Stimulated activated naive CD4-positive, alpha-beta T cell (primary cell): ENCODE measurements at regions not wholly inside any gene's neighbourhood (a gene's known extent, or its start where the extent isn't known, plus 50 kb on each side); places are given as distances from the start of the nearest gene placed in this dataset.
"Not testable (repeated sequence)": the region's sequence is repeated elsewhere in the genome, so short reads cannot be mapped to it uniquely, and the experiment has no call there.

Experiments used
- DNase-seq, 6 experiments: peaks; one replicate each; lab custom pipeline; 2025; lab: John Stamatoyannopoulos, UW

DNA sequence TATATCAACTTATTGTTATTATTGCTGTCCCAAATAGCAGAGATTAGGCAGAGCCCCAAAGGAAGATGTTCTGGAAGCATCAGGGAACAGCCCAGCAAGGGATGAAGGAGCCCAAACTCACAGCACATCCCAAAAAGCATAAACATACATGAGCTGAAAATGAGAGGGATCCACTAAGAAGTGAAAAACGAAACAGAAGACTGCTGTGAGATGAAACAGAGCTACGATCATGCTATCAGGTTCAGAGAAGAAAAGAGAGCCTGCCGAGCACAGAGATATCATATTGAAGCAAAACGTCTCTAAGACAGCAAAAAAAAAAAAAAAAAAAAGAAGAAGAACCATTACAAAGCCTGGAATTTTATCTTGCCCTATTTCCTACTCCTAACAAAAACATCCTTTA lies 127.3 kb downstream of the ZNF608 start:
- no peak for DNase-seq

DNA sequence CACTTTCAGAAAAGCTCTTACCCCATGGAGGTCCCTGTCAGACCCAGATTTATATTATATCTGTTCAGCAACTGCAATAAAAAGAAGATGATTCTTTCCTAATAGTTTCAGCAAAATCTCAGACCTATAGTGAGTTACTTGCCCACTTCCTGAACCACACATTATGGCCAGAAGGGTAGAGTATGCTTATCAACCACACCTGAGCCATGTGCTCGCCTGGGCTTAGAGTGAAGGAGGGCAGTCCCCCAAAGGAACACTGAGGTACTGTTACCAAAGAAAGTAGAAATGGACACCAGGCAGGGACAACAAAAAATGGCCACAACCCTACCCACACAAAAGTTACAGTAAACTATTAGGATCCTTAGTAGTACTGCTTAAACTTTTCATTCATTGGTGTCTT lies 128.7 kb downstream of the ZNF608 start:
- no peak for DNase-seq

DNA sequence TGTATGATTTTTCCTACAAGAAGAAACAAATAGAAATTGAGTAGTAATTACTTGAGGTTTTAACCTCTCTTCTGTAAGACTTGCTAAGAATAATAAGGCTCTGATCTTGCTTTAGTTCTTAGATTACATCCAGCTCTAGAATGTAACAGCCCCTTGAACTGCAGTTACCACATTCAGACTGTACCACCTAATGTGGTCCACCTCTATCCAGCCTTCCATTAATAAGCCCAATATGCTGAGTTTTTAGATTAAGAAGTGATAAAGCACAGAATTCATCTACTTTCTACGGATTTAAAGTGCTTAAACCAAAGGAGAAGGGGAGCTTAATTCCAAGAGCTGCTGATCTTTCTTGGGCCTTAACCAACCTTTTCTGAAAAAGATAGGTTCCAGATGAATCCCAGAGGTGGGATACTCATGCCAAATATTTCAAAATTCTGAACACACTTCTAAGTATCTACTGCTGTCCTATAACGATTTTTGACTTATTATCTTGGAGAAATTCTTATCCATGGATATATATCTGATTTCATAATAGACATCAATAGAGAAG lies 131.5 kb downstream of the ZNF608 start:
- no peak for DNase-seq

DNA sequence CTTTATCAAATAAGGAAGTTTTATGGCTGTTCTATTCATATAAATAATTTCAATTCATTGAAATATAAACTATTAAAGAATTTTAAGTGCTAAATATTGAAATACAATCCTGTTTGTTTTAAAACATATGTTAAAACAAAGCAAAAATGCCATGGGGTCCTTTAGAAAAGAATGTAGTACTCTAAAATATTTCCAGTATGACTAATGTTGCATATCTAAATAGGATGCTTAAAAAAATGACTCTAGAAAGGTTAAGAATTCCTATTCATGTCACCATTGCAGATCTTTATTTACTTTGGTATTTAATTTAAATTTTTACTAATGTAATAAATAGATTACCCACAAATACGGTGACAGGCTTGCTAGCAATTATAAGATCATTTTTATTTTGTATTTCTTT lies 132.3 kb downstream of the ZNF608 start:
- no peak for DNase-seq

DNA sequence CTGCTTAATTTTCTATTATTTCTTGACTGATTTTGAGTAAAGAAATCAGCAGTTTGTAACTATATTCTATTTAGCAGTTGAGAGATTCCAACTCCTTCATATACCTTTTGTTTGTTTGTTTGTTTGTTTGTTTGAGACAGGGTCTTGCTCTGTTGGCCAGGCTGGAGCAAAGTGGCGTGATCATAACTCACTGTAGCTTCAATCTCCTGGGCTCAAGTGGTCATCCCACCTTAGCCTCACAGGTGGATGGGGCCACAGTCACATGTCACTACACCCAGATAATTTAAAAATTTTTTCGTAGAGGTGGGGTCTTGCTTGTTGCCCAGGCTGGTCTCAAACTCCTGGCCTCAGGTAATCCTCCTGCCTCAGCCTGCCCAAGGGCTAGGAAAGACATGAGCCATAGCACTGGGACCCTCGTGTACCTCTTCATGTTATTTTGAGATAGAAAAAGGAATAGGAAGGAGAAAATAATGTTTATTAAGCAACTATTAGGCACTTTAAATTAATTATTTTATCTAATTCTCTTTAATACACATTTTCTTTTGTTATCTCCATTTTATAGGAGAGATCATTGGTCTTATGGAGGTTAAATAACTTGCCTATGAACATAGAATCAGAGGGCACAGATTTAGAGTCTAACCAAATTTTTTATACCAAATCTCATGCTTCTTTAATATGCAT lies 133.0 kb downstream of the ZNF608 start:
- no peak for DNase-seq

DNA sequence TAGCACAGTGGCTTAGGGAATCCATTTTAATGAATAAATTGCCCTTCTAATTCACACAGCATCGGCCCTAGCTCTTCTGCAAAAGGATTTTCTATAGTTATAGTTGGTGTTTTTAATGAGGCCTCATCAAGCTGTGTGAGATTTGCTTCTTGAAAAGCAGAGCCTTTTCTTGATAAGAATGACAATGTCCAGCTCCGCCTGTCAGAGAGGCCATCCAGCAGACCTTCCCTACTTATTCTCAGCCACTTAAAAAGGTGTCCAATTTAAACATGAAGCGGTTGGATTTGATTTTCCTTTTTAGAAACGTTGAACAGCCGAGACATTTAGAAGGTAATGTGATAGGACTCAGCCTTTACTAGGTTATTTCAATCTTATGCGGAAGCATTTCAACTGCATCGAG lies 134.4 kb downstream of the ZNF608 start:
- no peak for DNase-seq

DNA sequence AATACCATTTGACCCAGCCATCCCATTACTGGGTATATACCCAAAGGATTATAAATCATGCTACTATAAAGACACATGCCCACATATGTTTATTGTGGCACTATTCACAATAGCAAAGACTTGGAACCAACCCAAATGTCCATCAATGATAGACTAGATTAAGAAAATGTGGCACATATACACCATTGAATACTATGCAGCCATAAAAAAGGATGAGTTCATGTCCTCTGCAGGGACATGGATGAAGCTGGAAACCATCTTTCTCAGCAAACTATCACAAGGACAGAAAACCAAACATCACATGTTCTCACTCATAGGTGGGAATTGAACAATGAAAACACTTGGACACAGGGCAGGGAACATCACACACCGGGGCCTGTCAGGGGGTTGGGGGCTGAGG lies 135.2 kb downstream of the ZNF608 start:
- DNase-seq, result not testable (repeated sequence)

DNA sequence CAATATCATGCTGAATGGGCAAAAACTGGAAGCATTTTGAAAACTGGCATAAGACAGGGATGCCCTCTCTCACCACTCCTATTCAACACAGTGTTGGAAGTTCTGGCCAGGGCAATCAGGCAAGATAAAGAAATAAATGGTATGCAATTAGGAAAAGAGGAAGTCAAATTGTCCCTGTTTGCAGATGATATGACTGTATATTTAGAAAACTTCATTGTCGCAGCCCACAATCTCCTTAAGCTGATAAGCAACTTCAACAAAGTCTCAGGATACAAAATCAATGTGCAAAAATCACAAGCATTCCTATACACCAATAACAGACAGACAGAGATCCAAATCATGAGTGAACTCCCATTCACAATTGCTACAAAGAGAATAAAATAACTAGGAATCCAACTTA lies 136.8 kb downstream of the ZNF608 start:
- DNase-seq, result not testable (repeated sequence)

DNA sequence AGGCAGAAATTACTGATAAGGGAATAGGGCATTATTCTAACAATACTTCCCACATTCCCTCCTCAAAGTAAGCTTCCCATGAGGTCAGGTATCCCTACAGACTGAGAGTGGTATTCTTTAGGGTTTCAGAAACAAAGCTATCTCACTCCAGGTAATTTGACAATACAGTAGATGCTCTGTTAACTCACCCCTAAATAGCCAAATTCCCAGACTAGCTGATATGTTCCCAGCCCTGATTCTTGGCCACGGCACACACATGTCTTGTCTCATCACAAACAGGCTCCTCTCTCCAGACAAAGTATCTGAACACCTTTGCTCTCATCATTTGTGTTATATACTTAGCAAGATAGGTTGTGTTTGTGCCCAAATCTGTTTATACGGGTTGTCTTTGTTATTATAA lies 139.9 kb downstream of the ZNF608 start:
- no peak for DNase-seq

DNA sequence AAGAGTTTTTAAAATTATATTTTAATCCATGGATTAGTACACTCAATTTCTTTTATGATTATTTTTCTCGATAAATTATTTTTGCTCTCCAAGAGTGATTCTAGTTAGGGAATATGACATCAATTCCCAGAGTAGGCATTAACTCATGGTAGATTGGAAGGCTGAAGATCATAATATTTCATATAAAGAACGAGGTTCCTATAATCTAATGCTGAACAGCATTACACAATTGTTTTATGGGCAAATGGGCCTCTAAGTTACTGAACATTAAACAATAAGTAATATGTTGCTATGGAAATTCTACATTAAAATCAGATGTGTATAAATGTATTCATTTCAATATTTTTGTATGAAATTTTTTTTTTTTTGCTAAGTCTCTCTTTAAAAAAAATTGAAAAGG lies 140.3 kb downstream of the ZNF608 start:
- DNase-seq, result no peak

DNA sequence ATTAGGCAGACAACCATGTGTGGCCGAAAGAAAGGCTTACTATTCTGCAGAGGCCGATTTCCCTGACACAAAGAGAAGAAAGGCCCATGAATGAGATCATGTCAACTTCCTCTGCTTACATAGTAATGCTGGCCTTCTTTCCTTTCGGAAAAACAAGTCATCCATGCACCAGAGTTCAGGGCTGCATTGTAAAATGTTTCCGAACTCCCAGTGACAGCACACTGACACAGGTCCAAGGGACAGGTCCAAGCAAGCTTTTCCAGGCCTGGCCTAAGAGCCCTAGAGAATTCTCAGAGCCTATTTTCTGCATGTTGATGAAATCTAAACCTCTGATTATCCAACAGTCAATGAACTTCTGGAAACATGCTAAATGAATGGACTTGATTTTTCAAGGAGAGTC lies 140.9 kb downstream of the ZNF608 start:
- DNase-seq, result no peak

DNA sequence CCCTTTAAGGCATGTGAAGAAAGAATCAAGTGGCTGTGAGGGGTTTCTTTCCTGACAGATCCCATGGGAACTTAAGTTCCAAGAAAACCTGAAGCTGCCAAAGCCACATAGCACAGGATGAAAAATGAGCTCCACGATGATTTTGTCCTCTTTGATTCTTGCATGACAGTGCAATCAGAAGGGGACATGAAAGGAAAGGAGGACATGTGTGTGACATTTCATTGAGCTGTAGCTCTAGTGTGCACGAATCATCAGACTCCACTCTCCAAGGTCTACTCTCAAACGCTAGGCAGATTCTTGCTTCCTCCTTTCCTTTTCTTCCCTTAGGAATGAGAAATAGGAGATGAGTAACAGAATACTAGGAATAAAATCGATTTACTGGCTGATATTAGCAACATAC lies 142.0 kb downstream of the ZNF608 start:
- DNase-seq, result no peak

DNA sequence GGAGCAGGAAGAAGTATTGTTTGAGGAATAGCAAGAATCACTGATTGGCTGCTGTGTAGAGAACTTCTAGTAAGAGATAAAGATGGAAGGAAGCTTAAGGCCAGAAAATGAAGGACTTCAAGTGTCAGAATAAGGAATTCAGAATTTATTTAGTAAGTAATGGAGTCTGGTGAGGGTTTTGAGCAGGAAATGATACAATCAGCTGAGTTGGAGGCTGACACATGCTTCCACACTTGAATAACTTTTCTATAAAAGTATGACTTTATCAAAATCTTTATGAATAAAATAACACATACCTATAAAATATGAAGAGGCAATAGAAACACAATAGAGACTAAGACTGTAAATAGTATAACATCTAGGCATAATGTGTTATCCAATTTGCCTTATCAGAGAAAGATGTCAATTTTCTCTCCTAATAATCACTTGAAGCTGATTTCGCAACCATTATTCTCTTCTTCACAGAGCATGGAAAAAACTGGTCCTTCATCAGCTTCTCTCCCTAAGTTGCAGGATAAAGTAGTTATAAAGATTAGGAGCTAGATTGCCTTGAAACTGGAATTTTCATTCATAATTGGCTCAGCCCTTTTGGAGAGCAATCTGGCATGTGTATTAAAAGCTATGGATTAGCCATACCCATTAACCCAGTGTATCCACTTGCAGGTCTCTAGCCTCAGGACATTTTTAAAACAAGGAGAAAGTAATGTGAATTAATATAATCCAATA lies 143.4 kb downstream of the ZNF608 start:
- no peak for DNase-seq

DNA sequence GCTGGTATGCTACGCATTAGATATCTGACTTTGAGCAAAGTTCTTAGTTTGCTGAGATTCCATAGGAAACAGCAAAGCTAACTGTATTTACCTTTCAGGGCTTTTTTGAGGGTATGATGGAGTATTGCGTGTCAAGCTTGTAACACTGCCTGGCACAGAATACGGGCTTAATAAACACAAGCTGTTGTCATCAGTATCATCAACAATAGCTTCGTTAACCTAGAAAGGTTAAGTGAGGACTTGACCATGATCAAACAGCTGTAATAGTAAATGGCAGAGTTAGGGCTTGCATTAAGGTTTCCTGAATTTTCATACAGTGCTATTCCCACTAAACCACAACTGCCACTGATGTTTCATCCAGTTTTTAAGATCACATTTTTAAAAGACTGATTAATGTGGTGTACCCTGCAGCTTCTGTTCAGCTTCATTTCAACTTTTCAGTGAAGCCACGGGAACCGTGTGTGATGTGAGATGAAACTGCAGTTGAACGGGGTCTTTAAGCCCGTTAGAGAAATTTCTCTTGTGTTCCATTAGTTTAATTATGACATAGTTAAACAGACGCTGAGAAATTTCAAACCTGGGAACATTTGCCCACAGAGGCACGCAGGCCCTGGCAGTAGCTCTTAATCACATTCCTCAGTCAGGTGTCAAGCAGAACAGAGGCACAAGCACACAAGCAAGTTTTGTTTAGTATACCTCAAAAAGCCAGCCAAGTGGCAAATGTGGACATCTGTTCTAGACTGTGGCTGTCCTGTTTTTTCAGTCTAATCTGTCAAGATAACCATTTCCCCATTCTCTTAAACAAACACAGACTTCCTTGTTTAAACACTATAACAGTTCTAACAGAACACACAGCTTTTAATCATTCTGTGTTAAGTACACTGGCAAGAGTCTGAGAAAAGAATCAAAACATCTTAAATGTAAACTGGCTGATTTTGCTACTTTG lies 147.1 kb downstream of the ZNF608 start:
- DNase-seq, result no peak

DNA sequence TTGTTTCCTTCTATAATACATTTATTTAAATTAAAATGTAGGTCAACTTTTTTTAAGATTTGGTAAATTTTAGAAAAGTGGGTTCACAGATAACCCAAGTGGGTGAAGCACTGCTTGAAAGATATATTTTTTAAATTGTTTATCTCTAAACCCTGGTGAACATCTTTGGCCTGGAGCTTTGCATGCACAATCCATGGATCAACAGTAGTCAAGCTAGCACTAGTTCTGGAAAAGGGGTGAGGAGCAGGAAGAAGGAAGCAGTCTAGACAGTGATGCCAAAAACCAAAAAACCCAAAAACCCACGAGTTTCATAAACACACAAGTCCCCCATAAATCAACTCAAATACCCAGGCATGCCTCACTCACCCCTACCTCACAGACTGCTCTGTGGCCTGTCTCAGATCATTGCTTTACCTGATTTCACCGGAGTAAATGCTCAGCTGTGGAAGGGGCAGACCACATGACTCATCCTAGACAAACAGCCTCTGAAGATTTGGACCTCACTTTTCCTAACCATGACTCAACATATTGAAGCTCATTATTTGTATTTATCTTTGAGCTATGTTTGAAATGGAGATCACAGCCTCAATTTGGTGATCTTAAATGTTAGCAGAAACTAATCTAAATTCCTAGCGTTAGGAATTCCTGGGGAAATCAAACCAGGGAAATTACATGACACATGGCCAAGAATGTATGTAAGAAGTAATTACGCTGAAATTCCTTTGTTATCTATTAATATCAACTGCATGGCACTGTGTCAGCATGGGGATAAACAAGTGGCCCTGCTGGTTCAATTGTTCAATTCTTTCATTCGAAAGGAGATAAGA lies 149.6 kb downstream of the ZNF608 start:
- DNase-seq, result no peak

DNA sequence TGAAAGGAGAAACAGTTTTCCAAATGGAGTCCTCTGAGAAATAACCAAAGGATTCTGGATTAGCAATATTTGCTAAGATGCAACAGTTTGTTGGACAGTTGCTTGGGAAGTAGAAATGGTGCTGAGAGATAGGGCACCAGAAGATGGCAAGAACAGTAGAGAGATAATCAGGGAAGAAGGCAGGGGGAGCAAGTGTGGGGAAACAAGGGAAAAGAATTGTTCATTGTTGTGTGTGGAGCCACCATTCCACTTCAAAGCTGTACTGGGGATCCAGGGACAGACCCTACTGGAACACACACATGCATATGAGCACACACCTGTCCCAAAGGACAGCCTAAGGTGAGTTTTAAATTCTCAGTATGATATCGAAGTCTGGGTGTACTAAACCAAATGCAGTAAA lies 152.5 kb downstream of the ZNF608 start:
- no peak for DNase-seq

DNA sequence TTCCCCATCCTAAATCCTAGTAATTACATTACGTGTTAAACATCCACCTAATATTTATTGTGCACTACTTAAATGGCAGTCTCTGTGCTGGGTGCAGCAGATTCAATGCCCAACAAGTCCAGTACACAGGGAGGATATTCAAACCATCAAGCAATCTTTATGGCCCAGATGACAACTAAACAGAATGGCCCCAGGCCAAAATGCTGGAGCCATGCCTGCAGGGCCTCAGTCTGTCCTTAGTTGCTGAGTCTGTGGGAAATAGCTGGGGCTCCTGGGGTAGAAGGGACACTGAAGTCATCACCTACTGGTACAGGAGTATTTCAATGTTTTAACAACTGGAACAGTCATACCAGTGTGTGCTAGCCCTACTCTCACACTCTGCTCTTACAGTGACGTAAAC lies 153.5 kb downstream of the ZNF608 start:
- DNase-seq, result no peak

DNA sequence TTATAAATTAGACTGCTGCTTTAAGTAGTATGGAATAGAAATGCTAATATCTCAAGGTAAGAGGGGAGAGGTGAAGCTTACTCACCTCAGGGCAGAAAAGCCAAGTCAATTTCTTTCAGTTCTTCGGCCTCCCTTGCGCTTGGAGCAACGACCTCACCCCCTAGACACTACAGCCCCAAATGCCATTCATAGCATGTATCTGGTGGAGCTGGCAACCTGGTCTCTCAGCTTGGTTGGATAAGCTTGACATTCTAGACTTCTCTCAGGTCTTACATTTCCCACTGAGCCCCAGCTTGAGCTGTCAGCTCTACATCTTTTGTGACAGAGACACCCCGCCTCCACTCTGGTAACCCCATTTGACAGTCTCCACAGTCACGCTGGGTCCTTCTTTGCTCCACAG lies 154.9 kb downstream of the ZNF608 start:
- no peak for DNase-seq

DNA sequence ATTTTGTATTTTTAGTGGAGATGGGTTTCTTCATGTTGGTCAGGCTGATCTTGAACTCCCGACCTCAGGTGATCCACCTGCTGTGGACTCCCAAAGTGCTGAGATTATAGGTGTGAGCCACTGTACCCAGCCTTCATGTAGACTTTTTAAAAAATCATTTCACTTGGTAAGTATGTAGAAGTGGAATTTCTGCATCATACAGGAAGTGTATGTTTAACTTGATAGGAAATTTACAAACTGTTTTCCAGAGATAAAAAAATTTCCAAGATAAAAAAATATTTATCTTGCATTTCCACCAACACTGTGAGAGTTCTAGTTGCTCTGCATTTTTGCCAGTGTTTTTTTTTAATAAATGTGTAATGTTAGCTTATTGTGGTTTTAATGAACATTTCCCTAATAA lies 155.8 kb downstream of the ZNF608 start:
- no peak for DNase-seq

DNA sequence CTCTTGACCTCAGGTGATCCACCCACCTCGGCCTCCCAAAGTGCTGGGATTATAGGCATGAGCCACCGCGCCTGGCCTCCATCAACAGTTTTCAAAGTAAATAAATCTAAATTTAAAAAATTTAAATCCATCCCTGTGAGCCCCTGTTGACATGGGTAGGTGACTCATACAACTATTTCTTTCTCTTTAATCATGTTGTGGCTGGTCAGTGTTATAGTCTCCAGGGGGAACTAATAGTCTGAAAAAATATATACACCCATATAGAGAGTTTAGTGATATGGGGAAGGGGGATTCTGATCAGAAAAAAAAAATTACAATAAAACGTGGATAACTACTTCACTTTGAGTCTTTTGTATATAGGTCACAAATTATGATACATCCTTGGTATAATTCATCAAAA lies 159.2 kb downstream of the ZNF608 start:
- no peak for DNase-seq

DNA sequence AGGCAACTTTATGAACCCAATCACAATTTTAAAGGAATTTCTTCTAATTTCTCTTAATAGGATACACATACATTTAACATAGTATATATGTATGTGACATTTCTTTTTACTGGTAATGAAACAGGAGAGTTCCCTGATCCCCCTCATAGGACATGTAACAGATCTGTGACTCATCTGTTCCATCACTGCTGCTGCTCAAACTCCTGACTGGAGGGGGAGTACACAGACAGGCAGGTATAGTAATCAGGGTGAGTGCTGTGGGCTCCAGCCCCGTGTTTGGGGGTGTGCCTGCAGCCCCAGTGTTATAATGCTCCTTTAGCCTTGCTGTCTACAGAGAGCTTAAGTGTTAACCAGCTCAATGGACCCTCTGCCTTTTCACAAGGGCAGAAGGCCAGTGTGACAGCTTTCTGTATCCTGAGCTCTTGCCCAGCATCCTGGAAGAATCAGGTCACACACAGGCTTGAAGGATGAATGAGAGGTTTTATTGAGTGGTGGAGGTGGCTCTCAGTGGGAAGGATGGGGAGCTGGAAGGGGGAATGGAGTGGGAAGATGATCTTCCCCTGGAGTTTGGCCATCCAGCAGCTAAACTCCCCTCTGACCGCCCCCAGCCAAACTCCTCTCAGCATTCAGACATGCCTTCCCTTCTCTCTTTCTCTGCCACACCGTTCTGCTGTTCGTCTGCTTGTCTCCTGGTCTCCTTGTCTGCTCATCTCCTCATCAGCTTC lies 161.3 kb downstream of the ZNF608 start:
- no peak for DNase-seq
